BE2C (cell line): ENCODE measurements at regions not wholly inside any gene's neighbourhood (a gene's known extent, or its start where the extent isn't known, plus 50 kb on each side); places are given as distances from the start of the nearest gene placed in this dataset.

Experiments used
- DNase-seq: peaks from one replicate; pipeline ENCODE4 v3.0.0-alpha.2; 2020
- H3K27me3 ChIP-seq: fragments of 250-450 bp; sonication (Bioruptor Pico); 2 replicates; pipeline ENCODE4 v1.5.1; 2020; ENCODE audit warnings: mild to moderate bottlenecking
- H3K36me3 ChIP-seq: fragments of 250-450 bp; sonication (Bioruptor Pico); 2 replicates; pipeline ENCODE4 v1.5.1; 2020; ENCODE audit warnings: mild to moderate bottlenecking
- H3K4me1 ChIP-seq: fragments of 250-450 bp; sonication (Bioruptor Pico); 2 replicates; pipeline ENCODE4 v1.5.1; 2020
- H3K4me3 ChIP-seq: 2 replicates; pipeline ENCODE4 v1.5.1; 2011; ENCODE audit warnings: low read depth, low read length
- H3K9me3 ChIP-seq: fragments of 250-450 bp; sonication (Bioruptor Pico); 2 replicates; pipeline ENCODE4 v1.5.1; 2020
- TF ChIP-seq, protein P1 (sequence below): IDR thresholded peaks from 2 replicates; pipeline ENCODE4 v1.5.1; 2012; ENCODE audit warnings: mild to moderate bottlenecking, low read depth, low read length

- TF ChIP-seq, protein P1, sequence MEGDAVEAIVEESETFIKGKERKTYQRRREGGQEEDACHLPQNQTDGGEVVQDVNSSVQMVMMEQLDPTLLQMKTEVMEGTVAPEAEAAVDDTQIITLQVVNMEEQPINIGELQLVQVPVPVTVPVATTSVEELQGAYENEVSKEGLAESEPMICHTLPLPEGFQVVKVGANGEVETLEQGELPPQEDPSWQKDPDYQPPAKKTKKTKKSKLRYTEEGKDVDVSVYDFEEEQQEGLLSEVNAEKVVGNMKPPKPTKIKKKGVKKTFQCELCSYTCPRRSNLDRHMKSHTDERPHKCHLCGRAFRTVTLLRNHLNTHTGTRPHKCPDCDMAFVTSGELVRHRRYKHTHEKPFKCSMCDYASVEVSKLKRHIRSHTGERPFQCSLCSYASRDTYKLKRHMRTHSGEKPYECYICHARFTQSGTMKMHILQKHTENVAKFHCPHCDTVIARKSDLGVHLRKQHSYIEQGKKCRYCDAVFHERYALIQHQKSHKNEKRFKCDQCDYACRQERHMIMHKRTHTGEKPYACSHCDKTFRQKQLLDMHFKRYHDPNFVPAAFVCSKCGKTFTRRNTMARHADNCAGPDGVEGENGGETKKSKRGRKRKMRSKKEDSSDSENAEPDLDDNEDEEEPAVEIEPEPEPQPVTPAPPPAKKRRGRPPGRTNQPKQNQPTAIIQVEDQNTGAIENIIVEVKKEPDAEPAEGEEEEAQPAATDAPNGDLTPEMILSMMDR, result no peak
- no peaks in the 10 kb centered on the region for H3K27me3 ChIP-seq
- H3K36me3 ChIP-seq, result no peaks in the 10 kb centered on the region
- no peak for DNase-seq
- H3K4me3 ChIP-seq, result no peak overlapping the region
- no peaks in the 10 kb centered on the region for H3K9me3 ChIP-seq
- H3K4me1 ChIP-seq, result no peaks in the 10 kb centered on the region
These were observed 305.0 kb downstream of the EFNB2 start for GRCh38 chr13:106230450-106230849.

- no peak for DNase-seq
- TF ChIP-seq, protein P1, result no peak
- Histone ChIP-seq H3K36me3 (no peaks in the 10 kb centered on the region), H3K4me1 (no peaks in the 10 kb centered on the region), H3K27me3 (no peaks in the 10 kb centered on the region), H3K4me3 (no peak overlapping the region), H3K9me3 (no peaks in the 10 kb centered on the region)
These were observed 310.3 kb downstream of the EFNB2 start for GRCh38 chr13:106225126-106225525.

GRCh38 chr13:106220211-106220610 lies 315.3 kb downstream of the EFNB2 start:
- no peaks in the 10 kb centered on the region for H3K27me3 ChIP-seq
- no peaks in the 10 kb centered on the region for H3K36me3 ChIP-seq
- H3K4me3 ChIP-seq, result no peak overlapping the region
- TF ChIP-seq, protein P1, result no peak
- no peaks in the 10 kb centered on the region for H3K9me3 ChIP-seq
- H3K4me1 ChIP-seq, result no peaks in the 10 kb centered on the region
- no peak for DNase-seq

GRCh38 chr13:106213028-106213757 lies 322.3 kb downstream of the EFNB2 start:
- Histone ChIP-seq H3K4me3 (no peak overlapping the region), H3K9me3 (no peaks in the 10 kb centered on the region), H3K36me3 (no peaks in the 10 kb centered on the region), H3K27me3 (no peaks in the 10 kb centered on the region), H3K4me1 (no peaks in the 10 kb centered on the region)
- TF ChIP-seq, protein P1, result no peak
- no peak for DNase-seq

DNA sequence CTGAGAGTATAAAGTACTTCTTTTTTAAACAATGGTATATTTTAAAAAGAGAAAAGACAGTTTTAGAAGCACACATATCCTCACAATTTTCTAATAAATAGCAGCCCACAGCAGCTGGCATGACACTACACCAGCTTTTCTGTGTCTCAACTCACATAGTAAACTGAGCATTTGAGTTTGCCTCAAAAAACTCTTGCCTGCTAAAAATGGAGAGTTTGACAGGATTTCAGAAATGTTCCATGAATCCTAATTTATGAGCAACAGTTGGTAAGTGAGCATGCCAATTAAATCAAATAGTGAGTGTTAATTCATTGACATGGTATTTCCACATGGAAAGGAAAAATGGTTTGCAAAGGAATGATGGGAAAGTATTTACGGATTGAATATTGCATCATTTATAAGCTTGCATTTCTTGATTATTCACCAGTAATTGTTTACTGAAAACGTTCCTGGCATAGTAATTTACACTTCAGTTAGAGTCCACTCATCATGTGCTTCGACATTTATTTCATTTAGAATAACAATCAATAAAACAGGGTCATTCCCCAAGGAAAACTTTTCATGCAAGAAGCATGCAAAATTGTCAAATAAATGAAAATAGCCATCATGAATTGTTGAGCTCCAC lies 323.0 kb downstream of the EFNB2 start:
- DNase-seq, result no peak
- H3K4me3 ChIP-seq, result no peak overlapping the region
- no peaks in the 10 kb centered on the region for H3K27me3 ChIP-seq

More for the DNA sequence above, 323.0 kb downstream of the EFNB2 start:
- TF ChIP-seq, protein P1, result no peak
- Histone ChIP-seq H3K36me3 (no peaks in the 10 kb centered on the region), H3K4me1 (no peaks in the 10 kb centered on the region), H3K9me3 (no peaks in the 10 kb centered on the region)
